Trophoblast cell (in vitro differentiated cells and primary cell): ENCODE measurements at regions not wholly inside any gene's neighbourhood (a gene's known extent, or its start where the extent isn't known, plus 50 kb on each side); places are given as distances from the start of the nearest gene placed in this dataset.

Experiments used
- DNase-seq, 2 donors: peaks; one replicate each; pipeline ENCODE4 v3.0.0-alpha.2; 2016
- H2AFZ ChIP-seq: 2 replicates; pipeline ENCODE4 v1.6.1; 2013; ENCODE audit warnings: low read length, moderate library complexity, mild to moderate bottlenecking; ENCODE audit not compliant: insufficient read depth, poor library complexity
- H2AK5ac ChIP-seq: 2 replicates; pipeline ENCODE4 v1.6.1; 2013; ENCODE audit warnings: mild to moderate bottlenecking, low read length
- H2BK120ac ChIP-seq: 2 replicates; pipeline ENCODE4 v1.6.1; 2013; ENCODE audit warnings: low read length, mild to moderate bottlenecking, moderate library complexity; ENCODE audit not compliant: insufficient read depth, poor library complexity
- H2BK12ac ChIP-seq: 2 replicates; pipeline ENCODE4 v1.6.1; 2013; ENCODE audit warnings: mild to moderate bottlenecking, low read length, moderate library complexity
- H2BK5ac ChIP-seq: 2 replicates; pipeline ENCODE4 v1.6.1; 2013; ENCODE audit warnings: low read length, low read depth, moderate library complexity, mild to moderate bottlenecking; ENCODE audit not compliant: poor library complexity
- H3K14ac ChIP-seq: 2 replicates; pipeline ENCODE4 v1.6.1; 2013; ENCODE audit warnings: mild to moderate bottlenecking, low read length
- H3K18ac ChIP-seq: 2 replicates; pipeline ENCODE4 v1.6.1; 2013; ENCODE audit warnings: mild to moderate bottlenecking, low read length
- H3K23ac ChIP-seq: 2 replicates; pipeline ENCODE4 v1.6.1; 2013; ENCODE audit warnings: low read length
- H3K27ac ChIP-seq: 2 replicates; pipeline ENCODE4 v1.5.1; 2013; ENCODE audit warnings: low read depth, mild to moderate bottlenecking, inconsistent platforms, low read length, moderate library complexity
- H3K27me3 ChIP-seq: 2 replicates; pipeline ENCODE4 v1.6.1; 2013; ENCODE audit warnings: inconsistent platforms, mild to moderate bottlenecking, low read length, moderate library complexity; ENCODE audit not compliant: insufficient read depth
- H3K36me3 ChIP-seq, 2 experiments: 1 replicate in 1 of 2; 2 replicates in 1 of 2; pipeline ENCODE4 v1.6.1; 2013; ENCODE audit warnings: low read length in 2 of 2, mild to moderate bottlenecking in 2 of 2, moderate library complexity in 1 of 2; ENCODE audit not compliant: insufficient read depth in 2 of 2, control insufficient read depth in 1 of 2
- H3K4ac ChIP-seq: 2 replicates; pipeline ENCODE4 v1.6.1; 2013; ENCODE audit warnings: low read depth, mild to moderate bottlenecking, low read length, moderate library complexity
- H3K4me1 ChIP-seq, 2 experiments: 1 replicate in 1 of 2; 2 replicates in 1 of 2; pipeline ENCODE4 v1.6.1; 2013; ENCODE audit warnings: low read length in 2 of 2, mild to moderate bottlenecking in 2 of 2, moderate library complexity in 1 of 2; ENCODE audit not compliant: insufficient read depth in 2 of 2, control insufficient read depth in 1 of 2
- H3K4me2 ChIP-seq: 2 replicates; pipeline ENCODE4 v1.6.1; 2013; ENCODE audit warnings: inconsistent platforms, mild to moderate bottlenecking, low read length, moderate library complexity
- H3K4me3 ChIP-seq: 2 replicates; pipeline ENCODE4 v1.5.1; 2013; ENCODE audit warnings: mild to moderate bottlenecking, low read depth, low read length, inconsistent platforms
- H3K79me1 ChIP-seq: one replicate; pipeline ENCODE4 v1.6.1; 2013; ENCODE audit warnings: low read length
- H3K79me2 ChIP-seq: 2 replicates; pipeline ENCODE4 v1.6.1; 2013; ENCODE audit warnings: low read length, mild to moderate bottlenecking; ENCODE audit not compliant: control insufficient read depth, insufficient read depth, poor library complexity
- H3K9ac ChIP-seq: 2 replicates; pipeline ENCODE4 v1.6.1; 2013; ENCODE audit warnings: mild to moderate bottlenecking, low read length
- H3K9me3 ChIP-seq: 2 replicates; pipeline ENCODE4 v1.6.1; 2013; ENCODE audit warnings: low read depth, mild to moderate bottlenecking, control low read depth, inconsistent platforms, low read length; ENCODE audit not compliant: insufficient read depth
- H4K12ac ChIP-seq: 2 replicates; pipeline ENCODE4 v1.6.1; 2013; ENCODE audit warnings: low read depth, mild to moderate bottlenecking, low read length, moderate library complexity
- H4K8ac ChIP-seq: 2 replicates; pipeline ENCODE4 v1.6.1; 2013; ENCODE audit warnings: low read depth, mild to moderate bottlenecking, low read length, moderate library complexity
- H4K91ac ChIP-seq: one replicate; pipeline ENCODE4 v1.6.1; 2013; ENCODE audit warnings: low read depth, mild to moderate bottlenecking, low read length, moderate library complexity
- WGBS: extraction: QIAGEN DNeasy Blood & Tissue Kit; methylation state at CpG from one replicate; pipeline ENCODE4 v1.1.7; 2013; ENCODE audit warnings: missing lambda C conversion rate; ENCODE audit not compliant: insufficient read length, insufficient coverage; ENCODE audit errors: extremely low coverage; 5-methylcytosine and 5-hydroxymethylcytosine counted together

DNA sequence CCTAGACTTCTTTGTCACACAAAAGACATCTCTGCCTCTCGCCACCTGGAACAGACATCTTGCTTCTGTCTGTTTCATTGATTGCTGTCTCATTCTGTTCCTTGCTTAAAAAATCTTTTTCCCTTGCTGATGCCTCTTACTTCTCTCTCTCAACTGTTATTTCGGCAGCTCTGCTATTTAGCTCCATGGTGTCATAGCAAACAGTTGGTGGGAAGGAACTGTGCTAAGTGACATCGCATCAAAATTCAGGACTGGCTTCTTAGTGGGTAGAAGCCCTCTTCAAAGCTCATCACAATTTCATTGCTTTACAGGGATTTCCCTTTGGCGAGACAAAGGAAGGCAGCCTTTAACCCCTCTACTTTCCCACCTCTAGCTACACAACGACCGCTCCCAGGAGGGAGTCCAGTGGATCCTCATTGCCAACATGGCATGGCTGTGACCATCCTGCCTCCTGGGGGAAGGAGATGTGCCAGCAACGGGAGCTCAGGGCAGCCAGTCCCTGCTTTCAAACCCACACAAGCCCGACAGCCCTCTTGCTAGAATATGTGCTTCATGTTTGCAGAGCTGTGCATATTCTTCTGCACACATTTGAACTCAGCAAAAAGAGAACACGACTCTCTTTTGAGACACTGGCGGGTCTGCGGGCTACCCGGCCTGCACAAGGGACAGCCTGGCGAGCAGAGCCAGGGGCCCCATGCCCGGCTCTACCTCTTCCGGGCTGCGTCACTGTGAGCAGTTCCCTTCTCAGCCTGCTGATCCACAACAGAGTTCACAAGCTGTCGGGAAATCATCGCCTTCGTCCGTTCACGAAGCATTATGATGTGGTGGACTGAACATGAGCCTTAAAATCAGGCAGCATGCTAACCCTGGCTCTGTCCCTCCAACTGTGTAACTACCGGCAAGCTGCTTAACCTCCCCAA, 51.1 kb upstream of the JAM3 start:
- no CpG with 5 or more reads among the region's 22 CpGs for WGBS
- Histone ChIP-seq H4K91ac (no peak overlapping the region), H2BK12ac (no peak overlapping the region), H3K9me3 (peaks cover 3% of the 10 kb centered on the region), H3K4me2 (no peak overlapping the region), H2AFZ (no peak overlapping the region), H3K79me1 (no peaks in the 10 kb centered on the region), H2AK5ac (no peak overlapping the region), H3K36me3 (no peaks in the 10 kb centered on the region), H3K18ac (no peak overlapping the region), H2BK120ac (no peak overlapping the region), H3K27me3 (no peaks in the 10 kb centered on the region), H2BK5ac (no peak overlapping the region), H3K4me3 (no peak overlapping the region), H4K12ac (no peak overlapping the region), H3K23ac (no peak overlapping the region), H3K4ac (no peak overlapping the region), H3K4me1 (no peaks in the 10 kb centered on the region), H3K14ac (no peak overlapping the region), H3K27ac (no peak overlapping the region), H4K8ac (no peak overlapping the region), H3K9ac (no peak overlapping the region), H3K79me2 (no peaks in the 10 kb centered on the region)
- no peak for DNase-seq
